SW 1271 (cell line): ENCODE measurements at regions not wholly inside any gene's neighbourhood (a gene's known extent, or its start where the extent isn't known, plus 50 kb on each side); places are given as distances from the start of the nearest gene placed in this dataset.
A peak's percentile ranks its signal among the peaks of the same experiment; 100 is the strongest.

ENCODE experiments used
- DNase-seq, 2 experiments: peaks; one replicate each; lab custom pipeline; 2025; lab: John Stamatoyannopoulos, UW

- no peak for DNase-seq
Measured at GRCh38 chr2:15047184-15047583, 414.7 kb downstream of the LRATD1 start.

GRCh38 chr2:15048000-15048399 lies 415.5 kb downstream of the LRATD1 start:
- no peak for DNase-seq

GRCh38 chr2:15049096-15049993 lies 416.8 kb downstream of the LRATD1 start:
- no peak for DNase-seq

GRCh38 chr2:15050483-15050882 lies 418.0 kb downstream of the LRATD1 start:
- no peak for DNase-seq

GRCh38 chr2:15053542-15053941 lies 421.0 kb downstream of the LRATD1 start:
- no peak for DNase-seq

- DNase-seq: peak in 1 of 2 experiments; percentile 15
Measured at GRCh38 chr2:15058015-15058720, 425.7 kb downstream of the LRATD1 start.

- no peak for DNase-seq
Measured at GRCh38 chr2:15058721-15059157, 426.2 kb downstream of the LRATD1 start.

GRCh38 chr2:15059870-15060512 lies 427.5 kb downstream of the LRATD1 start:
- DNase-seq: no peak

- no peak for DNase-seq
Measured at GRCh38 chr2:15061268-15061667, 428.8 kb downstream of the LRATD1 start.

GRCh38 chr2:15066138-15066537 lies 433.6 kb downstream of the LRATD1 start:
- no peak for DNase-seq

- no peak for DNase-seq
Measured at GRCh38 chr2:15069149-15069548, 436.6 kb downstream of the LRATD1 start.

GRCh38 chr2:15072836-15073235 lies 440.3 kb downstream of the LRATD1 start:
- DNase-seq: no peak

GRCh38 chr2:15073664-15074063 lies 441.1 kb downstream of the LRATD1 start:
- DNase-seq: no peak

GRCh38 chr2:15074319-15074718 lies 441.8 kb downstream of the LRATD1 start:
- no peak for DNase-seq

GRCh38 chr2:15074751-15075700 lies 442.5 kb downstream of the LRATD1 start:
- no peak for DNase-seq

- no peak for DNase-seq
Measured at GRCh38 chr2:15076668-15077067, 444.2 kb downstream of the LRATD1 start.

GRCh38 chr2:15081356-15081755 lies 448.8 kb downstream of the LRATD1 start:
- no peak for DNase-seq

- no peak for DNase-seq
Measured at GRCh38 chr2:15082105-15083058, 449.9 kb downstream of the LRATD1 start.

- no peak for DNase-seq
Measured at GRCh38 chr2:15084826-15085489, 452.4 kb downstream of the LRATD1 start.

- no peak for DNase-seq
Measured at GRCh38 chr2:15092181-15092580, 459.7 kb downstream of the LRATD1 start.
